ENCODE measurements at regions not wholly inside any gene's neighbourhood (a gene's known extent, or its start where the extent isn't known, plus 50 kb on each side); places are given as distances from the start of the nearest gene placed in this dataset.
"Not testable (repeated sequence)": the region's sequence is repeated elsewhere in the genome, so short reads cannot be mapped to it uniquely, and the experiment has no call there.

- no peak overlapping the region for H3K4me3 ChIP-seq (ENCODE audit: low read depth, low read length)
- DNase-seq (ENCODE audit: low read depth) = no peak
- TF ChIP-seq CTCF (IDR thresholded peaks at IDR 0.05; ENCODE audit: low read depth, low read length, missing control alignments) = no peak
These were observed 118.3 kb upstream of the MRPS22 start for GRCh38 chr3:139225548-139225947.

- H3K4me3 ChIP-seq (ENCODE audit: low read depth, low read length) = no peak overlapping the region
- DNase-seq (ENCODE audit: low read depth) = no peak
These were observed 117.1 kb upstream of the MRPS22 start for GRCh38 chr3:139226731-139227130.

GRCh38 chr3:139227165-139227564 is 116.7 kb upstream of the MRPS22 start:
- TF ChIP-seq CTCF (IDR thresholded peaks at IDR 0.05; ENCODE audit: low read depth, low read length, missing control alignments) = no peak
- no peak overlapping the region for H3K4me3 ChIP-seq (ENCODE audit: low read depth, low read length)
- no peak for DNase-seq (ENCODE audit: low read depth)

More at GRCh38 chr3:139226731-139227130, 117.1 kb upstream of the MRPS22 start:
- TF ChIP-seq CTCF (IDR thresholded peaks at IDR 0.05; ENCODE audit: low read depth, low read length, missing control alignments) = no peak

- no peak overlapping the region for H3K4me3 ChIP-seq (ENCODE audit: low read depth, low read length)
- no peak for DNase-seq (ENCODE audit: low read depth)
- TF ChIP-seq CTCF (IDR thresholded peaks at IDR 0.05; ENCODE audit: low read depth, low read length, missing control alignments) = no peak
These were observed 116.0 kb upstream of the MRPS22 start for GRCh38 chr3:139227827-139228226.

- no peak for DNase-seq (ENCODE audit: low read depth)
- TF ChIP-seq CTCF (IDR thresholded peaks at IDR 0.05; ENCODE audit: low read depth, low read length, missing control alignments) = no peak
- H3K4me3 ChIP-seq (ENCODE audit: low read depth, low read length) = no peak overlapping the region
These were observed 113.4 kb upstream of the MRPS22 start for GRCh38 chr3:139230391-139230790.

GRCh38 chr3:139231555-139232281 is 112.1 kb upstream of the MRPS22 start:
- no peak for DNase-seq (ENCODE audit: low read depth)
- TF ChIP-seq CTCF (IDR thresholded peaks at IDR 0.05; ENCODE audit: low read depth, low read length, missing control alignments) = no peak
- H3K4me3 ChIP-seq (ENCODE audit: low read depth, low read length) = no peak overlapping the region

GRCh38 chr3:139232341-139232740 is 111.5 kb upstream of the MRPS22 start:
- DNase-seq (ENCODE audit: low read depth); H3K4me3 ChIP-seq (ENCODE audit: low read depth, low read length): not testable (repeated sequence)
